OCI-LY7 (cell line): ENCODE measurements at regions not wholly inside any gene's neighbourhood (a gene's known extent, or its start where the extent isn't known, plus 50 kb on each side); places are given as distances from the start of the nearest gene placed in this dataset.

ENCODE experiments used
- CTCF ChIP-seq: fragments of 200-600 bp; sonication (generic); conservative IDR thresholded peaks from 2 replicates; pipeline ENCODE4 v1.5.1; 2014; ENCODE audit warnings: mild to moderate bottlenecking, antibody characterized with exemption, low read length, moderate library complexity, mixed read lengths
- EZH2phosphoT487 ChIP-seq: fragments of 200-600 bp; sonication (generic); IDR thresholded peaks from 2 replicates; pipeline ENCODE4 v1.6.1; 2018; ENCODE audit warnings: low read depth, borderline replicate concordance, mild to moderate bottlenecking, mixed run types, antibody characterized with exemption, low read length, moderate library complexity, mixed read lengths

- TF ChIP-seq CTCF = no peak
- no peak for TF ChIP-seq EZH2phosphoT487
Measured at GRCh38 chr1:185540295-185540694, 193.9 kb upstream of the HMCN1 start.
